Upper lobe of left lung (tissue), 6 donors: ENCODE measurements at regions not wholly inside any gene's neighbourhood (a gene's known extent, or its start where the extent isn't known, plus 50 kb on each side); places are given as distances from the start of the nearest gene placed in this dataset.
"Not testable (repeated sequence)": the region's sequence is repeated elsewhere in the genome, so short reads cannot be mapped to it uniquely, and the experiment has no call there.

Experiments used
- ATAC-seq, 2 donors: fragments of 200-7000 bp; cut with Tn5 transposase; one replicate each; pipeline ENCODE4 v1.9.1; 2022; ENCODE audit warnings: mild to moderate bottlenecking in 2 of 2, moderate library complexity in 2 of 2; ENCODE audit not compliant: low FRiP score in 2 of 2
- DNase-seq, 2 donors: peaks; one replicate each; pipeline ENCODE4 v3.0.0-alpha.2; 2019 to 2020
- H3K27ac ChIP-seq, 4 donors: fragments of 200-600 bp; sonication (generic); one replicate each; pipeline ENCODE4 v1.5.1; 2016 to 2019
- H3K27me3 ChIP-seq, 4 donors: fragments of 200-600 bp; sonication (generic); one replicate each; pipeline ENCODE4 v1.5.1; 2017 to 2019
- H3K36me3 ChIP-seq, 4 donors: fragments of 200-600 bp; sonication (generic); one replicate each; pipeline ENCODE4 v1.5.1; 2016 to 2019
- H3K4me1 ChIP-seq, 4 donors: fragments of 200-600 bp; sonication (generic); one replicate each; pipeline ENCODE4 v1.5.1; 2018 to 2019
- H3K4me3 ChIP-seq, 4 donors: fragments of 200-600 bp; sonication (generic); one replicate each; pipeline ENCODE4 v1.5.1; 2017 to 2019; ENCODE audit warnings: mild to moderate bottlenecking in 2 of 4, moderate library complexity in 1 of 4
- H3K9me3 ChIP-seq, 4 donors: fragments of 200-600 bp; sonication (generic); one replicate each; pipeline ENCODE4 v1.5.1; 2018 to 2019
- CTCF ChIP-seq, 6 experiments: fragments of 450-650 bp in 4 of 6; fragments of 200-600 bp in 2 of 6; sonication (generic) in 2 of 6; IDR thresholded peaks; one replicate each; pipeline ENCODE4 v1.5.1; 2016 to 2019; ENCODE audit warnings: antibody characterized with exemption in 6 of 6
- EP300 ChIP-seq, 4 donors: sonication (generic); formaldehyde crosslinking; IDR thresholded peaks; one replicate each; pipeline ENCODE4 v1.5.1; 2017; ENCODE audit warnings: antibody characterized with exemption in 4 of 4, control low read depth in 2 of 4
- POLR2A ChIP-seq, 4 donors: fragments of 450-650 bp; IDR thresholded peaks; one replicate each; pipeline ENCODE4 v1.5.1; 2016 to 2017; ENCODE audit warnings: antibody characterized with exemption in 4 of 4, mild to moderate bottlenecking in 2 of 4
- POLR2AphosphoS5 ChIP-seq, 2 donors: sonication (generic); formaldehyde crosslinking; IDR thresholded peaks; one replicate each; pipeline ENCODE4 v1.5.1; 2017; ENCODE audit warnings: antibody characterized with exemption in 2 of 2
- WGBS, 2 donors: methylation state at CpG; one replicate each; pipeline ENCODE4 v1.1.5; 2017 to 2018; 5-methylcytosine and 5-hydroxymethylcytosine counted together
- donor health status: DM: no; HTN: no; CAD: no; lungs with moderate emphysema.
- donor health status: DM: no; HTN: yes; CAD: no; lungs with severe emphysema.

DNA sequence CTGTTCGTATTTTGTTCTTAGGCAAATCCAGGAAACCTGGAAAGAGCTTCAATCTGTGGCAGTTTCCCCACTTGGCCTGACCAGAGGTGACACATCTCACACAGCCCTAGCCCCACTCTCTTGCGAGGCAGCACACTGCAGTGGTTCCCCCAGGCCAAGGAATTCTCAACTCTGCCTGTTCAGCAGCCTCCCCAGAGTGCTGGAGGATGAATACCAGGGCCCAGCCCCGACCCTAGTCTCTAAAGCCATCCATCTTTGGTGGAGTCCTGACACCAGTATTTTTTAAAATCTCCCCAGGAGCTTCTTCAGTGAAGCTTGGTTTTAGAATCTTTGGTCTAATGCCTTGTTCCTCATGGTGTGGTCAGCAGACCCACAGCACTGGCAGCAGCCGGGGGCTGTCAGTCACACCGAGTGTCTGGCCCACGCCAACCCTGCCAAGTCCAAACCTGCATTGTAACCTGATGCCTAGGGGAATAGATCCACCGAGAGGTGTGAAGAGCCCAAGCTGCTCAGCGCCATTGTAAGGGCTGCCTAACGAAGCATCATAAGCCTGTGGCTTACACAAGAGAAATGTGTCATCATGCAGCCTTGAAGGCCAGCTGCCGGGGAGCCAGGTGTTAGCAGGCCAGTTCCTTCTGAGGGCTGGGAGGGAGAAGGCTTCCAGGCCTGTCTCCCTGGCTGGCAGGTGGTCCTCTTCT lies 428.7 kb upstream of the ID2 start:
- no peak for DNase-seq
- WGBS, 2 donors = 82 to 89% methylated on average over 6 to 10 of the region's 10 CpGs
- no peak for ATAC-seq
- Histone ChIP-seq H3K9me3 (no peaks in the 10 kb centered on the region), H3K27me3 (no peaks in the 10 kb centered on the region), H3K36me3 (no peaks in the 10 kb centered on the region), H3K4me3 (no peak overlapping the region), H3K27ac (no peak overlapping the region), H3K4me1 (no peaks in the 10 kb centered on the region)
- no peak for TF ChIP-seq CTCF (IDR thresholded peaks at IDR 0.05)
- TF ChIP-seq POLR2A (IDR thresholded peaks at IDR 0.05) = no peak
- TF ChIP-seq POLR2AphosphoS5 (IDR thresholded peaks at IDR 0.05) = no peak
- no peak for TF ChIP-seq EP300 (IDR thresholded peaks at IDR 0.05)

GRCh38 chr2:8253781-8254180 lies 428.1 kb upstream of the ID2 start:
- no peaks in the 10 kb centered on the region for H3K9me3 ChIP-seq
- WGBS, 2 donors = 92 to 100% methylated on average over 2 of the region's 2 CpGs
- no peaks in the 10 kb centered on the region for H3K4me1 ChIP-seq
- DNase-seq = no peak
- TF ChIP-seq EP300 (IDR thresholded peaks at IDR 0.05) = no peak
- TF ChIP-seq POLR2AphosphoS5 (IDR thresholded peaks at IDR 0.05) = no peak
- no peak for TF ChIP-seq CTCF (IDR thresholded peaks at IDR 0.05)
- no peak for TF ChIP-seq POLR2A (IDR thresholded peaks at IDR 0.05)
- H3K4me3 ChIP-seq = no peak overlapping the region
- H3K36me3 ChIP-seq = no peaks in the 10 kb centered on the region
- no peak overlapping the region for H3K27ac ChIP-seq
- no peak for ATAC-seq
- no peaks in the 10 kb centered on the region for H3K27me3 ChIP-seq

DNA sequence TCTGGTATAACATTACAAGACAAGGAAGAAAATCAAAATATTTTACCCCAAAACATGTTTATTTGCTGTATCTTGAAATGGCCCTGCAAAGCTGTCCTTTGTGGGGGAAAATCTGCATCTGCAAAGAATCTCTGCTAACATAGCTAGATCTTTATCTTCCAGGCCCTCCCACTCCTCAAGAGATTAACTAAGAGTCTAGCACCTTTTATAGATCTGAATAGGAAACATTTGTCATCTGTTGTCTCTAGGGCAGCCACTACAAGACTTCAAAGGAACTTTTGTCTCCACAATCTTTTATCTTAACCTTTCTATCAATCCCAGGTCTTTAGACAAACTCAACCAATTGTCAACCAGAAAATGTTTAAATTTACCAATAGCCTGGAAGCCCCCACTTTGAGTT lies 427.6 kb upstream of the ID2 start:
- not testable (repeated sequence) for H3K4me1 ChIP-seq, H3K4me3 ChIP-seq, H3K36me3 ChIP-seq, DNase-seq, ATAC-seq, H3K27me3 ChIP-seq, H3K9me3 ChIP-seq, H3K27ac ChIP-seq

- no peaks in the 10 kb centered on the region for H3K9me3 ChIP-seq
- H3K27me3 ChIP-seq = no peaks in the 10 kb centered on the region
- H3K4me3 ChIP-seq = no peak overlapping the region
- no peak for ATAC-seq
- no peak for DNase-seq
- 97 to 98% methylated on average over 5 to 7 of the region's 7 CpGs for WGBS, 2 donors
- H3K36me3 ChIP-seq = no peaks in the 10 kb centered on the region
- H3K4me1 ChIP-seq = no peaks in the 10 kb centered on the region
- no peak overlapping the region for H3K27ac ChIP-seq
- TF ChIP-seq POLR2A (IDR thresholded peaks at IDR 0.05) (no peak), POLR2AphosphoS5 (IDR thresholded peaks at IDR 0.05) (no peak), EP300 (IDR thresholded peaks at IDR 0.05) (no peak), CTCF (IDR thresholded peaks at IDR 0.05) (no peak)
Measured at GRCh38 chr2:8254791-8255447, 426.9 kb upstream of the ID2 start.

- Histone ChIP-seq H3K36me3 (no peaks in the 10 kb centered on the region), H3K4me1 (no peaks in the 10 kb centered on the region), H3K27me3 (no peaks in the 10 kb centered on the region), H3K4me3 (no peak overlapping the region), H3K9me3 (no peaks in the 10 kb centered on the region), H3K27ac (no peak overlapping the region)
- 86 to 100% methylated on average over 1 of the region's 1 CpG for WGBS, 2 donors
- no peak for ATAC-seq
- no peak for DNase-seq
- TF ChIP-seq POLR2A (IDR thresholded peaks at IDR 0.05) (no peak), EP300 (IDR thresholded peaks at IDR 0.05) (no peak), CTCF (IDR thresholded peaks at IDR 0.05) (no peak), POLR2AphosphoS5 (IDR thresholded peaks at IDR 0.05) (no peak)
Measured at GRCh38 chr2:8255448-8255800, 426.4 kb upstream of the ID2 start.
